Iris pigment epithelial cell (primary cell): ENCODE measurements at regions not wholly inside any gene's neighbourhood (a gene's known extent, or its start where the extent isn't known, plus 50 kb on each side); places are given as distances from the start of the nearest gene placed in this dataset.

Experiments used
- DNase-seq: peaks from one replicate; pipeline ENCODE4 v3.0.0-alpha.2; 2011; ENCODE audit warnings: low read depth

DNA sequence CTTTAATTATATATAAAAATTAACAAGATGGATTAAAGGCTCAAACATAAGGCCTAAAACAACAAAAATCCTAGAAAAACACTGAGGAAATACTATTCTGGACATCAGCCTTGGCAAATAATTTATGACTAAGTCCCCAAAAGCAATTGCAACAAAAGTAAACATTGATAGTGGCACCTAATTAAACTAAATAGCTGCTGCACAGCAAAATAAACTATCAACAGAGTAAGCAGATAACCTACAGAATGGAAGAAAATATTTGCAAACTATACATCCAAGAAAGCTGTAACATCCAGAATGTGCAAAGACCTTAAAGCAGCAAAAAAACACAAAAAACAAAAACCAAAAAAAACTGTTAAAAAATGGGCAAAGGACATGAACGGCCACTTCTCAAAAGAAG, 384.0 kb upstream of the SEMA3D start:
- DNase-seq = no peak

DNA sequence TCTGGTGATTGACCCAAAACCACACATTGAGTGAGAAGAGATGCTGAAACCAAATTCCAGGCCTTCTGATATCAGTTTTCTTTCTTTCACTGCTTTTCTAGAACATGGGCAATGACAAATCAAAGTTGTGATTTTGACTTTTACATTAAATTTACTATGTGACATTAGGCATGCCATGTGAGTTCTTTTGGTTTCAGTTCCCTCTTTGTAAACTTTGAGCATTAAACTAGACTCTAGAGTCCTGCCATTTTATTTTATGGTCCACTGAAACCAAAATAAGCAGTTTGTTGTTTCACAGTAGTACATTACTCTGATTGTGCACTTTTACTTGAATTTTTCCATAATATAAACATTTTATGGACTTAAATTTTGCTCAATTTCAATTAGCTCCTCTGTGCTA, 381.1 kb upstream of the SEMA3D start:
- DNase-seq = no peak

- no peak for DNase-seq
Observed at GRCh38 chr7:85566095-85566794, 379.4 kb upstream of the SEMA3D start.

DNA sequence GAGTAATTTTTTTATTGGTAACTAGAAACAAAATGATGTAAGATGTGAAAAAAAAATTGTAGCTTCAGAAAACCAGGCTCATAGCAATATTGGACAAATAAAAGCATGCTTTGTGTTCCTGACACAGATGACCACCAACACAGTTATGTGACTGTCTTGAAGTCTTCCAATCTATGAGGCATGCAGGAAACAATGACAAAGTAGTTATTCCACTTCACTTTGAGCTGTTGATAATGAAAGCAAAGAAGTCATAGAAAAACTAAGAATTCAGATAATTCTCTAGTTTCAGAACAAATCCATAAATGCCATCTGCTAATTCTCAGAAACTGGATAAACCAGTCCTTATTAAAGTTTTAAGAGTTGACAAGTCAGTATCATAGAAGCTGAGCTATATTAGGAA, 378.4 kb upstream of the SEMA3D start:
- peak; percentile 10 for DNase-seq

- no peak for DNase-seq
Observed at GRCh38 chr7:85564861-85565260, 378.0 kb upstream of the SEMA3D start.

GRCh38 chr7:85561706-85562105, 374.9 kb upstream of the SEMA3D start:
- DNase-seq = no peak

DNA sequence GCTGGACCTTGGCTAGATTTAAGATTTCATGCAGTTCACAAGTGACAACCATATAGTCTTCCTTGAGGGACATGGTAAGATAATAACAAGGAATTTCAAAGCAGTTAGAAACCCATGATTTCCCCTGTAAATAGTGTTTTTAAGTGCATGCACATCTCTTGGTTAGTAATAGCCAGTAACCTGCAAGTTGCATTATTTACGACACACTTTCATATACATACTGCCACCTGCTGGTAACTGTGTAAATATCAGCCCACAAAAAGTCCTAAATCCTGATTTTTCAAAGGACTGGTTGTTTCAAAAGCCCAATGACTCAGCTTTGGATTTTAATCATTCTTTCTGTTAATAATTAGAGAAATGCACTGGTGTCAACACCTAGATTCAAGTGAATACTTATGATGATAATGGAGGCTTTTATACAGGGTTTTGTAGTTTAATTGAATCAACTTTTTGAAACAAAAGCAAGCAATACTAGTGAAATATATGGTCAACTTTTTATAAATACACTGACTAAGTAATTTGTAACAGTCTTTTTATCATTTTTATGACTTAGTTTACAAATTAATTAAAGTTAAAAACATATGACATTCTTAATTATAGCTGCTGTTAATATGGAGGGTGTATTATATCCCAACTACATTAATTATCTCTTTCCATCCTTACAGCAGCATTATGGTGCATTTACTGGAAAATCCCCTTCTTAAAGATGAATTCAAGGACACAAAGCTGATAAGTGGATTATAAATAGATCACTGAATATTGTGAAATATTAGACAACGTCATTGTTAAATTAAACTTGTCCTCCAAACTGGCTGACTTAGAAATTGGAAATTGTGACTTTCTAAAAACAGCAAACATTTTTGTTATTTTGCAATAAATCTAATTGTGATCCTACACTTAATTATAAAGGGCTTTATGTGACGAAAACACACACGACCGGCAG, 367.7 kb upstream of the SEMA3D start:
- DNase-seq = peak; percentile 82

DNA sequence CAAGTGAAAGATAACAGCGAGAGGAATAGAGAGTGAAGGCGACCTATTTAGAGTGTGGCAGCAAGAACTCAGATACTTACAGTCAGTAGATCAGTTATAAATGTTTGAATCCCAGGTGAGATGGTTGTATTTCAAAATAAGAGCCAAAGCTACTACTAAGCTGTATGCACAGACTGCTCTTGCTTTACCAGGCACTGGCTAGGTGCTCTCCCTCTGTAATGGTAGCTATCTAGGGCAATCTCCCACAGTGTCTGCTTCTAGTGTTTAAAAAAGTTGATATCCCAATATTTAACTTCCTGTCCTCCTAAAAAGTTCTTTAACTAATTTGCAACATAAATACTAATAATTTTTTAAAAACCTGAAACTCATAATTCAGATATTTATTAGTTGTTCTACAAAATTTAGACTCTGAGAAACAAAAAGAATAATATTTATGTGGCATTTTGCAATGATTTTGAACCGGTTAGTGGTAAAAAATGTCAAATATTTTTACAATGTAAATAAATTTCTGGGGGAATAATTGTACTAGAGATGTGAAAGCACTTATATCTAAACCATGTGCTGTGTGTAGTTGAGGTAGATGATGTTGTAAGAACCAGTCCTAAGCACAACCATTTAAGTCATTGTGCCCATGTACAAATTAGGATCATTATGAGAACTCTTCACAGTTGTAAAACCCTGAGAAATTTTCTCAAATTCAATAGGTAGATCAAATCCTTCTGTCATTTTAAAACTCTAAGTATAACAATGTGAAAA, 349.3 kb upstream of the SEMA3D start:
- peak; percentile 39 for DNase-seq

GRCh38 chr7:85529831-85530230, 343.0 kb upstream of the SEMA3D start:
- peak; percentile 88 for DNase-seq

GRCh38 chr7:85529201-85529600, 342.3 kb upstream of the SEMA3D start:
- DNase-seq = peak; percentile 93

- peak; percentile 65 for DNase-seq
Observed at GRCh38 chr7:85528581-85528980, 341.7 kb upstream of the SEMA3D start.

- DNase-seq = peak; percentile 34
Observed at GRCh38 chr7:85525676-85526075, 338.8 kb upstream of the SEMA3D start.

GRCh38 chr7:85522070-85522469, 335.2 kb upstream of the SEMA3D start:
- no peak for DNase-seq

DNA sequence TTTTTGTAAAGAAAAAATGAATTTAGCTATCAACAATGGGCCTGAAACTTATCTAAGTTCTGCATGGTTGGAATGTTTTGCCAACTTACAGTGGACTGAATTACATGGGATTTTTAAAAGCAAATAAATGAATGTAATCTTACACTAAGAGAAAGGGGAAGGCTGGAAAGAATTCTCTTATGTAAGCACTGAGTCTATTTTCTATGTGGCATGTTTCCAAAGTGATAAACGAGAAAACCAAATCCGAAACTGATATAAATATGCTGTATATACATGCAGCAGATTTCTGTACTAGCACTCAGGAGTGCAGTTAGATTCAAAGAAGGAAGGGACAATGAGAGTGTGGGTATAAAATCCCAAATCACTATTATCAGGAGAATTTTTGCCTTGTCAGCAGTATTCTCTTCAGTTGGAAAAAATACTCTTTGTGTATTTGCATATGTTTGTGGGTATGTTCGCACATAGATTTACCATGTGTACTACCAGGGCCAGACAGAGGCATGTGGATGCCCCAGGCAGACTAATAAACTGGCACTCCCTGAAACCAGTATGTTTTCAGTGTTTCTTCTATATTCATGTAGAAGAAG, 334.3 kb upstream of the SEMA3D start:
- DNase-seq = peak; percentile 66

GRCh38 chr7:85520175-85520574, 333.3 kb upstream of the SEMA3D start:
- DNase-seq = no peak

- DNase-seq = peak; percentile 74
Observed at GRCh38 chr7:85516675-85517074, 329.8 kb upstream of the SEMA3D start.

DNA sequence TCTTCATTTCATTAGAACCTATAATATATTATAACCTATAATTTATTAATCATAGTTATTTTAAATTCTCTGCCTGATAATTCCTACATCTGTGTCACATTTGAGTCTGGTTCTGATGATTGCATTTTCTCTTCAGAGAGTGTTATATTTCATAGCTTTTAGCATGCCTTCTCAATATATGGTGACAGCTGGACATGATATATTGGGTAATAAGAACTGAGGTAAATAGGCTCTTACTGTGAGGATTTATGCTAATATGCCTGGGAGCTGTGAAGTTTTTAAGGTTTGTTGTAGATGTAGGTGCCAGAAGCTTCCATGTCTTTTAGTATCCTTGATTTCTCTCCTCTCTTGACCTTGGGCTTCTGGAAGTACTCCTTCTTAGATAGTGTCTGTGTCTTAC, 325.9 kb upstream of the SEMA3D start:
- no peak for DNase-seq

DNA sequence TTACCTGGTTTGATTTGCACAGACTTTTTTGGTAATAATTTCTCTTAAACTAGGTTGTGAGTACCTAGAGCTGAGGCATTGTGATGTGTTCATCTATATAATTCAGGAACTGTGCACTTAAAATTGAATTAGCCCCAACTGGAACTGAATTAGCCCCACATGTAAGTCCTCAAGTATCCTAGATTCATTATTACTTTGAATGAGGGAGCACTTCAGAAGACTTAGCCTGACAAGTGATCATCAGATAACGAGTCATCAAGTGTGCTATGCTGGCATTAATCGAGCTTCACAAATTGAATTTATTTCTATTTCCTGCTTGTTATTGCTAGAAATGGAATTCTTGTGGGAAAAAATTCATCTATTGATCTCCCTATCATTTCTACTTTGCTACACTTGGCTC, 323.4 kb upstream of the SEMA3D start:
- peak; percentile 27 for DNase-seq

DNA sequence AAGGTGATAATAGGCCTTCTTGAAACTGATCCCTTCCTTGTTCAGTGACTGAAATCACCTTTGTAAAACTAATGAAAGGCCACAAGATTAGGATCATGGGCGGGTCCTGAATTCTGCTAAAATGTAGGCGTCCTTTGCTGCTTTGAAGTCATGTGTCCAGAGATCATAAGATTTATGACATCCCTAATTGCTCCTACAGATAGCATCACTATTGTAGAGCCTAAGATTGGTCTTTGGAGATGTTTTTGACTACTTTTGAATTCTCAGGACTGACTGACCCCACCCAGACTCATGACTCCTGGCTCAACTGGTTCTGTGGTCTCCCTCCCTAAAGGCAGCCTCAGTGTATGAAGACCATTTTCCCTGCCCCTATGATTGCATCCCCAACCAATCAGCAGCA, 322.6 kb upstream of the SEMA3D start:
- DNase-seq = peak; percentile 4

- DNase-seq = peak; percentile 98
Observed at GRCh38 chr7:85508642-85509410, 322.0 kb upstream of the SEMA3D start.

GRCh38 chr7:85498031-85498430, 311.2 kb upstream of the SEMA3D start:
- peak; percentile 30 for DNase-seq
